BJ (cell line): ENCODE measurements at regions not wholly inside any gene's neighbourhood (a gene's known extent, or its start where the extent isn't known, plus 50 kb on each side); places are given as distances from the start of the nearest gene placed in this dataset.

Experiments used
- CTCF ChIA-PET: fragments of 350-600 bp; formaldehyde crosslinking; extraction: SDS; loops from one replicate; lab custom pipeline; 2021; ENCODE audit warnings: antibody characterized with exemption, inconsistent platforms; lab: Yijun Ruan, JAX
- POLR2A ChIA-PET: fragments of 300-600 bp; sonication (Branson Sonifier 250); formaldehyde crosslinking; extraction: SDS; loops from one replicate; lab custom pipeline; 2021; ENCODE audit warnings: antibody characterized with exemption; lab: Charles Lee
- DNase-seq: peaks from one replicate; pipeline ENCODE4 v3.0.0-alpha.2; 2011; ENCODE audit warnings: low read depth
- H3K27me3 ChIP-seq: 2 replicates; pipeline ENCODE4 v1.6.0; 2011; ENCODE audit warnings: low read length; ENCODE audit not compliant: control insufficient read depth, insufficient read depth
- H3K36me3 ChIP-seq: 2 replicates; pipeline ENCODE4 v1.5.1; 2011; ENCODE audit warnings: low read length; ENCODE audit not compliant: control insufficient read depth, insufficient read depth
- H3K4me3 ChIP-seq: 2 replicates; pipeline ENCODE4 v1.5.1; 2011; ENCODE audit warnings: low read depth, mild to moderate bottlenecking, control low read depth, low read length
- CTCF ChIP-seq: IDR thresholded peaks from 2 replicates; pipeline ENCODE4 v1.5.1; 2011; ENCODE audit warnings: low read depth, mild to moderate bottlenecking, control low read depth, inconsistent platforms, low read length, moderate library complexity; ENCODE audit not compliant: insufficient read depth

- TF ChIP-seq CTCF: no peak
- CTCF ChIA-PET: interaction anchor here (0.9 kb wide), 1 partner anchor 11 kb away, joined by 3 read pairs; no protein-coding TSS in a partner anchor
- Histone ChIP-seq H3K36me3 (no peaks in the 10 kb centered on the region), H3K4me3 (no peak overlapping the region), H3K27me3 (no peaks in the 10 kb centered on the region)
- POLR2A ChIA-PET: no interaction called here
- DNase-seq: no peak
These were observed 630.0 kb downstream of the TAF11L14 start for GRCh38 chr5:18264126-18264882.

- H3K36me3 ChIP-seq: no peaks in the 10 kb centered on the region
- TF ChIP-seq CTCF: no peak
- CTCF ChIA-PET: no interaction called here
- no peaks in the 10 kb centered on the region for H3K27me3 ChIP-seq
- DNase-seq: no peak
- POLR2A ChIA-PET: no interaction called here
- no peak overlapping the region for H3K4me3 ChIP-seq
These were observed 636.5 kb downstream of the TAF11L14 start for GRCh38 chr5:18270635-18271338.

- TF ChIP-seq CTCF: no peak
- no peak for DNase-seq
- ChIA-PET CTCF (interaction anchor here (0.8 to 3.8 kb wide), 3 partner anchors 10 to 1061 kb away, joined by 3 to 21 read pairs (median 4); no protein-coding TSS in a partner anchor), POLR2A (no interaction called here)
- Histone ChIP-seq H3K36me3 (no peaks in the 10 kb centered on the region), H3K27me3 (no peaks in the 10 kb centered on the region), H3K4me3 (no peak overlapping the region)
These were observed 642.7 kb downstream of the TAF11L14 start for GRCh38 chr5:18276939-18277338.

GRCh38 chr5:18281947-18282581 lies 647.8 kb downstream of the TAF11L14 start:
- Histone ChIP-seq H3K27me3 (no peaks in the 10 kb centered on the region), H3K4me3 (no peak overlapping the region), H3K36me3 (no peaks in the 10 kb centered on the region)
- TF ChIP-seq CTCF: peak; percentile 47
- DNase-seq: peak; percentile 6
- ChIA-PET POLR2A (interaction anchor here (1.0 kb wide), 1 partner anchor 1066 kb away, joined by 4 read pairs; no protein-coding TSS in a partner anchor), CTCF (interaction anchor here (1.0 to 4.9 kb wide), 4 partner anchors 9 to 1066 kb away, joined by 3 to 61 read pairs (median 4); partner anchors contain the start of gene BASP1)

GRCh38 chr5:18285257-18285656 lies 651.0 kb downstream of the TAF11L14 start:
- TF ChIP-seq CTCF: no peak
- no peak for DNase-seq
- CTCF ChIA-PET: interaction anchor here (7.1 kb wide), 1 partner anchor 1069 kb away, joined by 47 read pairs; the partner anchor contains the start of gene BASP1
- Histone ChIP-seq H3K27me3 (no peaks in the 10 kb centered on the region), H3K36me3 (no peaks in the 10 kb centered on the region), H3K4me3 (no peak overlapping the region)
- POLR2A ChIA-PET: no interaction called here
